Cardiac muscle cell (in vitro differentiated cells and primary cell): ENCODE measurements at regions not wholly inside any gene's neighbourhood (a gene's known extent, or its start where the extent isn't known, plus 50 kb on each side); places are given as distances from the start of the nearest gene placed in this dataset.

Experiments
- DNase-seq, 2 donors: peaks; one replicate each; pipeline versions ENCODE4 v3.0.0 to v3.0.0-alpha.2; 2010 to 2017; ENCODE audit warnings: low read depth in 1 of 2, low spot score in 1 of 2
- H3K27ac ChIP-seq: fragments of 200-600 bp; sonication (generic); 2 replicates; pipeline ENCODE4 v1.5.1; 2016
- H3K27me3 ChIP-seq: fragments of 200-600 bp; sonication (generic); 2 replicates; pipeline ENCODE4 v1.6.0; 2016; ENCODE audit warnings: control low read depth
- H3K36me3 ChIP-seq: fragments of 200-600 bp; sonication (generic); 2 replicates; pipeline ENCODE4 v1.5.1; 2016; ENCODE audit warnings: control low read depth
- H3K4me1 ChIP-seq: fragments of 200-600 bp; sonication (generic); 2 replicates; pipeline ENCODE4 v1.8.1; 2017; ENCODE audit warnings: low read depth, mild to moderate bottlenecking, mixed run types
- H3K4me3 ChIP-seq: fragments of 200-600 bp; sonication (generic); 2 replicates; pipeline ENCODE4 v1.5.1; 2016; ENCODE audit warnings: mild to moderate bottlenecking
- H3K9me3 ChIP-seq: fragments of 200-600 bp; sonication (generic); 2 replicates; pipeline ENCODE4 v1.5.1; 2017; ENCODE audit warnings: low read depth, mild to moderate bottlenecking, control low read depth
- CTCF ChIP-seq: IDR thresholded peaks from 2 replicates; pipeline ENCODE4 v1.5.1; 2012; ENCODE audit warnings: low read depth, mild to moderate bottlenecking, low read length

GRCh38 chr3:159265705-159266104 is 463.9 kb downstream of the MFSD1 start:
- Histone ChIP-seq H3K4me3 (no peak overlapping the region), H3K27me3 (no peaks in the 10 kb centered on the region), H3K27ac (no peak overlapping the region), H3K9me3 (no peaks in the 10 kb centered on the region), H3K36me3 (no peaks in the 10 kb centered on the region), H3K4me1 (no peaks in the 10 kb centered on the region)
- no peak for TF ChIP-seq CTCF
- peak in 1 of 2 donors; percentile 3 for DNase-seq

DNA sequence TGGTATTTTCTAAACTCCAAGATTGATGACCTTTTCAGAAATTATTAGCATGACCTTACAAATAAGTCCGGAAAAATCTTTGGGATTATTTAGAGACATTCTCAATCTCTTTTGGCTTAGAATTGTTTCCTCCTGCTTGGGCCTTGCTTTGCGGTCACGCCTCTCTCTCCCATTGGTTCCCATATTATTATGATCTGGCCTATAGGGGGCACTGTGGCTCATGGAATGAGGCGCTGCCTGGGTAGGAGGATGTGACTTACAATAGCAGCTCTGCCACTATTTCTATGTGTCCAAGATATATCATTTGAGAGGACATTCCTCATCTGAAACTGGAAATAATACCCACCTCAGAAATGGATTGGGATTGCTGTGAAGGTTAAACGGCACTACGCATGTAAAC is 464.9 kb downstream of the MFSD1 start:
- H3K36me3 ChIP-seq = no peaks in the 10 kb centered on the region
- no peak overlapping the region for H3K27ac ChIP-seq
- peak; percentile 40 to 71 for DNase-seq
- peak; percentile 31 for TF ChIP-seq CTCF
- no peaks in the 10 kb centered on the region for H3K27me3 ChIP-seq
- no peaks in the 10 kb centered on the region for H3K9me3 ChIP-seq
- no peak overlapping the region for H3K4me3 ChIP-seq
- H3K4me1 ChIP-seq = no peaks in the 10 kb centered on the region

DNA sequence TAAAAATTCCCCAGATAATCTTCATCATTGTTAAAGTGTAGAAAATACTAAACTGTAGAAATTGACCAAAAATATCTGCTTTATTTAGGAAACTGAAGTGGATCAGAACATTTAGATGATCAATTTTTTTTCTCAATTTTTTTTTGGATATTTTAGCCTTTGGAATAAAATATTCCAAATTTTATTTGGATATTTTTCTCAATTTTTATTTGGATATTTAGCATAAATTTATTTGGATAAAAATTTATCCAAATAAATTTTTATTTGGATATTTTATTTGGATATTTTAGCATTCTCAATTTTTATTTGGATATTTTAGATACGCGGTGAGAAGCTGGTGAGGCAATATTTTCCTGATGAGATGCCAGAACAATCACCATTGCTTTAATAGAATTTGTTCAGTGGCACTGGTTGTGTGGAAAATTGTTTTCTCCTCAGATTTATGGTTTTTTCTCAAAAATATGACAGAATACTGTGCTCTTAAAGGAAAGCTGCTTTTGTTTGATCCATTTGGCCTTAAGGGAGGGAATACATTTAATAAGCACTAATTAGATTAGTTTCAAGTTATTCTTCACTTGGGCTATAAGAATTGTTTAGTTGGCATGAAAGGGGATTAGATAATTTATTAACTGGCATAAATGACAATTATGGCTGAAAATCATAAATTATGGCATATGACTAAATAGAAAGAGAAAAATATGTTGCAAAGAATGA is 470.1 kb downstream of the MFSD1 start:
- Histone ChIP-seq H3K4me1 (no peaks in the 10 kb centered on the region), H3K27ac (no peak overlapping the region), H3K9me3 (no peaks in the 10 kb centered on the region), H3K4me3 (no peak overlapping the region), H3K36me3 (no peaks in the 10 kb centered on the region), H3K27me3 (peaks cover 5% of the 10 kb centered on the region)
- DNase-seq = no peak
- TF ChIP-seq CTCF = no peak

- H3K27ac ChIP-seq = no peak overlapping the region
- peaks cover 5% of the 10 kb centered on the region for H3K27me3 ChIP-seq
- no peaks in the 10 kb centered on the region for H3K9me3 ChIP-seq
- no peak for DNase-seq
- no peaks in the 10 kb centered on the region for H3K4me1 ChIP-seq
- H3K36me3 ChIP-seq = no peaks in the 10 kb centered on the region
- no peak for TF ChIP-seq CTCF
- H3K4me3 ChIP-seq = no peak overlapping the region
These were observed 471.2 kb downstream of the MFSD1 start for GRCh38 chr3:159273070-159273469.

GRCh38 chr3:159273608-159274007 is 471.8 kb downstream of the MFSD1 start:
- peak; percentile 69 to 87 for DNase-seq
- no peaks in the 10 kb centered on the region for H3K36me3 ChIP-seq
- H3K9me3 ChIP-seq = no peaks in the 10 kb centered on the region
- no peaks in the 10 kb centered on the region for H3K4me1 ChIP-seq
- no peak overlapping the region for H3K4me3 ChIP-seq
- no peak overlapping the region for H3K27ac ChIP-seq
- TF ChIP-seq CTCF = no peak
- peaks cover 5% of the 10 kb centered on the region for H3K27me3 ChIP-seq

GRCh38 chr3:159275741-159276140 is 473.9 kb downstream of the MFSD1 start:
- Histone ChIP-seq H3K9me3 (no peaks in the 10 kb centered on the region), H3K4me1 (no peaks in the 10 kb centered on the region), H3K4me3 (no peak overlapping the region), H3K36me3 (no peaks in the 10 kb centered on the region), H3K27me3 (peaks cover 5% of the 10 kb centered on the region), H3K27ac (no peak overlapping the region)
- TF ChIP-seq CTCF = no peak
- no peak for DNase-seq
